ENCODE measurements at regions not wholly inside any gene's neighbourhood (a gene's known extent, or its start where the extent isn't known, plus 50 kb on each side); places are given as distances from the start of the nearest gene placed in this dataset.

GRCh38 chr9:78521680-78522079 lies 224.8 kb downstream of the PSAT1 start:
- intact Hi-C loops (cut with DNase I; ENCODE audit: low total_unique reads) = no loop called here

DNA sequence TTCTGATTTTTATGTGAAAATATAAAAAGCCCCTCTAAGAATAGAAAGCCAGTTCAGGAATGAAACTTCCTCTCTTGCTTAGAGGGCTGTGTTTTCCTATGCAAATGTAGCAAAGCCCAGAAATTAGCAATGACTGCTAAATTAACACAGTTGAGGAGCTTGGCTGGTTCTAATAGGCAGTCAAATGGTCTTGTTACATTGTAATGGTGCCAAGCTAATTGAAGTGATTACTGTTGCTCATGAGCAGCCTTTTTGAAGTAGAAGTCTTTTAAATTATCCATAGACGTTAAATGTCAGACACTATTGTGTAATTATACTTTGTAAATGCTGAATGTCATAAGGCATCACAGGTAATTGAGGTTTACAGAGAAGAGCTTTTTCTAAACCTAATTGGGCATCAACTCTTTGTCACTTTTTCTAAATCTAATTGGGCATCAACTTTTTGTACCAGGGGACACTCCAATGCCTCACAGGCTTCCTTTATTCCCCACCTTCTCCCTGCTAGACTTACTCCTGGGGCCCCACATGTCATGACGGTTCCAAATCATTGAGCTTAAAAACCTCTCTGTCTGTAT lies 229.1 kb downstream of the PSAT1 start:
- H3K36me3 ChIP-seq = no peaks in the 10 kb centered on the region
- intact Hi-C loops (cut with DNase I; ENCODE audit: low total_unique reads) = no loop called here
- no peaks in the 10 kb centered on the region for H3K4me1 ChIP-seq
- no peak for TF ChIP-seq CTCF (IDR thresholded peaks at IDR 0.05)
- no peak overlapping the region for H3K4me3 ChIP-seq
- H3K27me3 ChIP-seq = no peaks in the 10 kb centered on the region
- no peak overlapping the region for H3K27ac ChIP-seq
- peaks cover 0 to 6% (median 0%) of the 10 kb centered on the region in 3 donors for H3K9me3 ChIP-seq
- DNase-seq = no peak

More at GRCh38 chr9:78521680-78522079, 224.8 kb downstream of the PSAT1 start:
- Histone ChIP-seq H3K27ac (no peak overlapping the region), H3K4me1 (no peaks in the 10 kb centered on the region), H3K4me3 (no peak overlapping the region), H3K27me3 (no peaks in the 10 kb centered on the region), H3K9me3 (peaks cover 5 to 15% (median 6%) of the 10 kb centered on the region in 3 donors), H3K36me3 (no peaks in the 10 kb centered on the region)
- DNase-seq = no peak
- TF ChIP-seq CTCF (IDR thresholded peaks at IDR 0.05) = no peak

GRCh38 chr9:78533500-78533899 lies 236.6 kb downstream of the PSAT1 start:
- Histone ChIP-seq H3K36me3 (no peaks in the 10 kb centered on the region), H3K27ac (no peak overlapping the region), H3K4me1 (no peaks in the 10 kb centered on the region), H3K9me3 (no peaks in the 10 kb centered on the region), H3K4me3 (no peak overlapping the region), H3K27me3 (no peaks in the 10 kb centered on the region)
- no peak for DNase-seq
- TF ChIP-seq CTCF (IDR thresholded peaks at IDR 0.05) = no peak
- intact Hi-C loops (cut with DNase I; ENCODE audit: low total_unique reads) = no loop called here

DNA sequence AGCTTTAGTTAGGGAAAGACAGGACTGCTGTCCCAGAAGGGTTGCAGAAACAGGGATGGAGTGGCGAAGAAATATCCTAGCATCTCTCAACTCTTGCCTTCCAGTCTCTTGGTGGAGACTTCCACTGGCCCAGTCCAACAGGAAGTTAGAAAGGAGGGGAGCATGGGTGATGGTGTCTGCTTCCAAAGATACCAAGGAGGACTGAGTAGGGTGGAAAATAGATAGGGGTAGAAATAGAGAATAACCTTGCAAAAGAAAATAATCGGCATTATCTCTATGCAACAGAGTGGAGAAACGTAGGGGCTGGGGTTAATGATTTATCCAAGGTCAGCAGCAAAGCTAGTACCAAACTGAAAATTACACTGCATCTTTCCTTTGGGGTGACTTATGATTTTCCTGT lies 242.3 kb downstream of the PSAT1 start:
- no peak for DNase-seq
- intact Hi-C loops (cut with DNase I; ENCODE audit: low total_unique reads) = no loop called here
- H3K36me3 ChIP-seq = no peaks in the 10 kb centered on the region
- no peaks in the 10 kb centered on the region for H3K27me3 ChIP-seq
- H3K9me3 ChIP-seq = no peaks in the 10 kb centered on the region
- H3K4me1 ChIP-seq = no peaks in the 10 kb centered on the region
- no peak for TF ChIP-seq CTCF (IDR thresholded peaks at IDR 0.05)
- H3K27ac ChIP-seq = no peak overlapping the region
- no peak overlapping the region for H3K4me3 ChIP-seq

DNA sequence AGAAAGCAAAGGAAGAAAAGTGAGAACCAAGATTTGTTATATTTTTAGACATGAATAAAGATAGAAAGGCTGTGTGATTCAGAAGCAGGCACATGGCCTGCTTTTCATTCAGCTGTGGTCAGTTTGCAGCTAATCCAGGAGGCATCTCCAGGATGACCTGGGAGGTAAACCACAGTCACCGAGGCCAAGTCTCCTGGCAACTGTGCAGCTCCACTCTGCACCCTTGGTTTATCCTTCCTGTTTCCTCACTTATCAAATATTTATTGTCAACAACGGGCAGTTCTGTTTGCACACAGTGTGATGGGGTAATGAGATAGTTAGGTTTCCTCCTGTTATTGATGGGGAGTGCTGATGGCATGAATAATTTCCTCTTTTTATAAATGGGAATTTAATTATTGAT lies 243.0 kb downstream of the PSAT1 start:
- DNase-seq = no peak
- Histone ChIP-seq H3K27me3 (no peaks in the 10 kb centered on the region), H3K4me1 (no peaks in the 10 kb centered on the region), H3K9me3 (no peaks in the 10 kb centered on the region), H3K4me3 (no peak overlapping the region), H3K36me3 (no peaks in the 10 kb centered on the region), H3K27ac (no peak overlapping the region)
- intact Hi-C loops (cut with DNase I; ENCODE audit: low total_unique reads) = no loop called here
- TF ChIP-seq CTCF (IDR thresholded peaks at IDR 0.05) = no peak
